ENCODE measurements at regions not wholly inside any gene's neighbourhood (a gene's known extent, or its start where the extent isn't known, plus 50 kb on each side); places are given as distances from the start of the nearest gene placed in this dataset.

DNA sequence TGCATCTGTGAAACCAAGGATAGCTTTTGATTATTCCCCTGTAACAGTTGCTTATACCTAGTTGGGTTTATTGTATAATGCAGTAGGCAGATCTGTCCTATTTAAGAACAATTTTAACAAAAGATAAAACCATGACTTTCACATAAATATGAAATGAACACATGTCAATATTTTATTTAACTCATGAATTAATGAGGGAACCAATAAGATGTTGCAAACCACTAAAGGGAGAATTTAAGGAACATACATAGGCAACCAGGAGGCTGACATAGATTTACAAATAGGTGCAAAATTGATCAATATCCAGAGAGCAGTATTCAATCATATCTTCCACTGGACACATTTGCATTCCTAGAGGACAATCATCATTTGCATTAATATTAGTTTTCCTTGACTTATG is 280.0 kb upstream of the BRINP1 start:
- BruUV-seq (replicated peaks), result no TSS peak
- intact Hi-C loops (cut with micrococcal nuclease; ENCODE audit: unreplicated experiment), result no loop called here
- H3K4me1 ChIP-seq (ENCODE audit: insufficient read depth, low read length, poor library complexity, severe bottlenecking), result no peaks in the 10 kb centered on the region
- TF ChIP-seq, protein P1, sequence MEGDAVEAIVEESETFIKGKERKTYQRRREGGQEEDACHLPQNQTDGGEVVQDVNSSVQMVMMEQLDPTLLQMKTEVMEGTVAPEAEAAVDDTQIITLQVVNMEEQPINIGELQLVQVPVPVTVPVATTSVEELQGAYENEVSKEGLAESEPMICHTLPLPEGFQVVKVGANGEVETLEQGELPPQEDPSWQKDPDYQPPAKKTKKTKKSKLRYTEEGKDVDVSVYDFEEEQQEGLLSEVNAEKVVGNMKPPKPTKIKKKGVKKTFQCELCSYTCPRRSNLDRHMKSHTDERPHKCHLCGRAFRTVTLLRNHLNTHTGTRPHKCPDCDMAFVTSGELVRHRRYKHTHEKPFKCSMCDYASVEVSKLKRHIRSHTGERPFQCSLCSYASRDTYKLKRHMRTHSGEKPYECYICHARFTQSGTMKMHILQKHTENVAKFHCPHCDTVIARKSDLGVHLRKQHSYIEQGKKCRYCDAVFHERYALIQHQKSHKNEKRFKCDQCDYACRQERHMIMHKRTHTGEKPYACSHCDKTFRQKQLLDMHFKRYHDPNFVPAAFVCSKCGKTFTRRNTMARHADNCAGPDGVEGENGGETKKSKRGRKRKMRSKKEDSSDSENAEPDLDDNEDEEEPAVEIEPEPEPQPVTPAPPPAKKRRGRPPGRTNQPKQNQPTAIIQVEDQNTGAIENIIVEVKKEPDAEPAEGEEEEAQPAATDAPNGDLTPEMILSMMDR (conservative IDR thresholded peaks at IDR 0.05; ENCODE audit: low read length), result no peak
- TF ChIP-seq EZH2phosphoT487 (IDR thresholded peaks at IDR 0.05; ENCODE audit: borderline replicate concordance, low read depth, low read length), result no peak
- no peak for DNase-seq (ENCODE audit: low spot score)
- no peaks in the 10 kb centered on the region for H3K36me3 ChIP-seq (ENCODE audit: insufficient read depth, low read length)
- H3K4me3 ChIP-seq (ENCODE audit: low read depth, low read length, poor library complexity, severe bottlenecking), result no peak overlapping the region
- H2AFZ ChIP-seq (ENCODE audit: low read length), result no peak overlapping the region
- POLR2A ChIA-PET, result no interaction called here
- CTCF ChIA-PET (ENCODE audit: unreplicated experiment), result no interaction called here
- H4K20me1 ChIP-seq (ENCODE audit: insufficient read depth, low read length), result no peaks in the 10 kb centered on the region
- no peak overlapping the region for H3K4me2 ChIP-seq (ENCODE audit: low read length)
- H3K9me3 ChIP-seq (ENCODE audit: low read length), result no peaks in the 10 kb centered on the region
- H3K79me2 ChIP-seq (ENCODE audit: insufficient read depth, low read depth, low read length), result no peaks in the 10 kb centered on the region
- H3K9me2 ChIP-seq (ENCODE audit: insufficient read depth, low read length), result no peaks in the 10 kb centered on the region
- H3K27ac ChIP-seq (ENCODE audit: low read depth, low read length, poor library complexity, severe bottlenecking), result no peak overlapping the region

DNA sequence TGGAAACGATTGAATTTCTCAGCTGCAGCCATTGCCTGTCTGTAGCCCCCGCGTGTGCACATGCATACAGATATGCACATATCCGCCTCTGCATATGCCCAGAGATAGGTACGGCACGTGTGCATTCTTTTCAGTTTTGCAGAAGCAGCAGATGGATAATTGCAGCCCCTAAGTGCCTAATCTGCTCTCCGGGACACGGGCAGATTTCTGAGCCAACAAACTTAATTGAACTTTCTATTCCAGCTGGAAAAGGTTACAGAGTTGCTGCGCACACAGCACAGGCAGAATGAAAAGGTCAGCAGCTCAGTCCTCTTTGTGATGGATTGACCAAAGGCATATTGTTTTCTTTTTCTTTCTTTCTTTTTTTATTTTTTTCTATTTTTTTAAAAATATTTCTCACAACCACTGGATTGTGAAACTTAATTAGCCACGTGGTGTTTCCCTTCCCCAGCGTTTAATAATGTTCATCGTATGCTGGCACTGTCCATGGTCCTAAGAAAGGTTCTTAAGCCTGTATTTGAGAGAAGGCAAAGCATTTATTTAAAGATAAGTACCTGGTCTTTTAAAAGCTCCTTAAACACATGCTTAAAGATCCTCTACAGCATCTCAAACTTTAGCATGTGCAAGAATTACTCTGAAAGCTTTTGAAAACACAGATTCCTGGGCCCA is 270.2 kb upstream of the BRINP1 start:
- no peaks in the 10 kb centered on the region for H4K20me1 ChIP-seq (ENCODE audit: insufficient read depth, low read length)
- intact Hi-C loops (cut with micrococcal nuclease; ENCODE audit: unreplicated experiment), result no loop called here
- no peaks in the 10 kb centered on the region for H3K9me3 ChIP-seq (ENCODE audit: low read length)
- no peak for TF ChIP-seq EZH2phosphoT487 (IDR thresholded peaks at IDR 0.05; ENCODE audit: borderline replicate concordance, low read depth, low read length)
- TF ChIP-seq, protein P1 (conservative IDR thresholded peaks at IDR 0.05; ENCODE audit: low read length), result no peak
- no peak overlapping the region for H3K4me3 ChIP-seq (ENCODE audit: low read depth, low read length, poor library complexity, severe bottlenecking)
- H3K36me3 ChIP-seq (ENCODE audit: insufficient read depth, low read length), result no peaks in the 10 kb centered on the region
- no peaks in the 10 kb centered on the region for H3K79me2 ChIP-seq (ENCODE audit: insufficient read depth, low read depth, low read length)
- H3K27ac ChIP-seq (ENCODE audit: low read depth, low read length, poor library complexity, severe bottlenecking), result no peak overlapping the region
- no peaks in the 10 kb centered on the region for H3K4me1 ChIP-seq (ENCODE audit: insufficient read depth, low read length, poor library complexity, severe bottlenecking)
- CTCF ChIA-PET (ENCODE audit: unreplicated experiment), result no interaction called here
- DNase-seq (ENCODE audit: low spot score), result no peak
- POLR2A ChIA-PET, result interaction anchor here (0.7 kb wide), 1 partner anchor 92 kb away, joined by 3 read pairs; no protein-coding TSS in a partner anchor
- no peaks in the 10 kb centered on the region for H3K9me2 ChIP-seq (ENCODE audit: insufficient read depth, low read length)
- no TSS peak for BruUV-seq (replicated peaks)
- H2AFZ ChIP-seq (ENCODE audit: low read length), result no peak overlapping the region
- no peak overlapping the region for H3K4me2 ChIP-seq (ENCODE audit: low read length)

DNA sequence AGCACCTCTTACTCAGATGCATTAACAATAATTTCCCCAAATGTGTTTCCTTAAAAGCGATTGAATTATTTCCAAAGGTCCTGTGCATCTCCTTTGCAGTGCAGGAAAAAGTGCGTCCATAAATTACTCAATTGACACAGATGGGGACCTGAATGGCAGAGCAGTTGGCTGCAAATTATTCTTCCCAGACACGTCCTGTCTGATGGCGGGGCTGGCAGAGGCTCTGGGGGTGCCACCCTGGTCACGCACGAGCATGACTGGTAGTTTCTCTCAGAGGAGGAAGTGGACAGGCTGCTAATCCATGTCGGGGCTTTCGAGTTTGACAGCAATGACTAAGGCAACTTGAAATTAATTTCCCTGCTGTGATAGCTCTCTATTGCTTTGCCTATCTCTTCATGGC is 264.8 kb upstream of the BRINP1 start:
- intact Hi-C loops (cut with micrococcal nuclease; ENCODE audit: unreplicated experiment), result no loop called here
- no peak overlapping the region for H3K27ac ChIP-seq (ENCODE audit: low read depth, low read length, poor library complexity, severe bottlenecking)
- TF ChIP-seq EZH2phosphoT487 (IDR thresholded peaks at IDR 0.05; ENCODE audit: borderline replicate concordance, low read depth, low read length), result no peak
- TF ChIP-seq, protein P1 (conservative IDR thresholded peaks at IDR 0.05; ENCODE audit: low read length), result no peak
- DNase-seq (ENCODE audit: low spot score), result no peak
- no peaks in the 10 kb centered on the region for H3K79me2 ChIP-seq (ENCODE audit: insufficient read depth, low read depth, low read length)
- no TSS peak for BruUV-seq (replicated peaks)
- H2AFZ ChIP-seq (ENCODE audit: low read length), result no peak overlapping the region
- no peak overlapping the region for H3K4me3 ChIP-seq (ENCODE audit: low read depth, low read length, poor library complexity, severe bottlenecking)
- H3K9me3 ChIP-seq (ENCODE audit: low read length), result no peaks in the 10 kb centered on the region
- no peaks in the 10 kb centered on the region for H3K36me3 ChIP-seq (ENCODE audit: insufficient read depth, low read length)
- H3K4me1 ChIP-seq (ENCODE audit: insufficient read depth, low read length, poor library complexity, severe bottlenecking), result no peaks in the 10 kb centered on the region
- H3K9me2 ChIP-seq (ENCODE audit: insufficient read depth, low read length), result no peaks in the 10 kb centered on the region
- ChIA-PET CTCF (ENCODE audit: unreplicated experiment) (no interaction called here), POLR2A (interaction anchor here (0.6 kb wide), 1 partner anchor 25 kb away, joined by 3 read pairs; no protein-coding TSS in a partner anchor)
- H4K20me1 ChIP-seq (ENCODE audit: insufficient read depth, low read length), result no peaks in the 10 kb centered on the region
- no peak overlapping the region for H3K4me2 ChIP-seq (ENCODE audit: low read length)

Measured in OCI-LY7 (cell line).